ENCODE measurements at regions not wholly inside any gene's neighbourhood (a gene's known extent, or its start where the extent isn't known, plus 50 kb on each side); places are given as distances from the start of the nearest gene placed in this dataset.

- ATAC-seq (ENCODE audit: low FRiP score) (no peak), DNase-seq (ENCODE audit: low spot score) (no peak)
- TF ChIP-seq CTCF (IDR thresholded peaks at IDR 0.05): no peak
Measured at GRCh38 chr12:30473274-30473673, 222.4 kb downstream of the IPO8 start.

- ATAC-seq (ENCODE audit: low FRiP score) (no peak), DNase-seq (ENCODE audit: low spot score) (no peak)
- no peak for TF ChIP-seq CTCF (IDR thresholded peaks at IDR 0.05)
Measured at GRCh38 chr12:30466093-30466585, 229.5 kb downstream of the IPO8 start.

- DNase-seq (ENCODE audit: low spot score): no peak
- no peak for TF ChIP-seq CTCF (IDR thresholded peaks at IDR 0.05)
- ATAC-seq (ENCODE audit: low FRiP score): no peak
Measured at GRCh38 chr12:30463636-30464035, 232.0 kb downstream of the IPO8 start.

GRCh38 chr12:30462249-30462648 is 233.4 kb downstream of the IPO8 start:
- no peak for TF ChIP-seq CTCF (IDR thresholded peaks at IDR 0.05)
- no peak for DNase-seq (ENCODE audit: low spot score)
- no peak for ATAC-seq (ENCODE audit: low FRiP score)

- no peak for DNase-seq (ENCODE audit: low spot score)
- TF ChIP-seq CTCF (IDR thresholded peaks at IDR 0.05): no peak
- ATAC-seq (ENCODE audit: low FRiP score): no peak
Measured at GRCh38 chr12:30461026-30461615, 234.5 kb downstream of the IPO8 start.

GRCh38 chr12:30458453-30458852 is 237.2 kb downstream of the IPO8 start:
- ATAC-seq (ENCODE audit: low FRiP score) (no peak), DNase-seq (ENCODE audit: low spot score) (no peak)
- no peak for TF ChIP-seq CTCF (IDR thresholded peaks at IDR 0.05)

- ATAC-seq (ENCODE audit: low FRiP score) (no peak), DNase-seq (ENCODE audit: low spot score) (no peak)
- no peak for TF ChIP-seq CTCF (IDR thresholded peaks at IDR 0.05)
Measured at GRCh38 chr12:30457621-30458289, 237.9 kb downstream of the IPO8 start.

All from omental fat pad (tissue), 3 donors.